ENCODE measurements at regions not wholly inside any gene's neighbourhood (a gene's known extent, or its start where the extent isn't known, plus 50 kb on each side); places are given as distances from the start of the nearest gene placed in this dataset.

DNA sequence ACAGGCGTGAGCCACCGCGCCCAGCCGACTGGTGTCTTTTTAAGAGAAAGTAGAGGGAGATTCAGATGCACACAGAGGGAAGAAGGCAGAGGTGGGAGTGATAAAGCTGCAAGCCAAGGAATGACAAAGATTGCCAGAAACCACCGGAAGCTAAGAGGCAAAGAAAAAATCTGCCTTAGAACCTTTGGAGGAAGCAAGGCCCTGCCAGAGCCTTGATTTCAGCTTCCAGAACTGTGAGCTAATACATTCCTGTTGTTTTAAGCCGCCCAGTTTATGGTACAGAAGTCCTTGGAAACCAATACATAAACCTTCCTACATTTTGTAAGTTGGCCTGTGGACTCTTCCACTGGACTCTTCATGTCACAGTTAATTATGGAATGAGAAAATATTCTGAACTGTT is 71.7 kb upstream of the SOX21 start:
- peaks cover 15% of the 10 kb centered on the region for H3K9me3 ChIP-seq
- H3K27ac ChIP-seq = no peak overlapping the region
- H3K9ac ChIP-seq = no peak overlapping the region
- no peaks in the 10 kb centered on the region for H4K20me1 ChIP-seq
- H3K4me2 ChIP-seq = no peak overlapping the region
- H3K36me3 ChIP-seq = no peaks in the 10 kb centered on the region
- H3K4me1 ChIP-seq = no peaks in the 10 kb centered on the region
- H3K4me3 ChIP-seq = no peak overlapping the region
- no peaks in the 10 kb centered on the region for H3K27me3 ChIP-seq
- no peak for TF ChIP-seq Cebpa-rat (IDR thresholded peaks at IDR 0.05)

DNA sequence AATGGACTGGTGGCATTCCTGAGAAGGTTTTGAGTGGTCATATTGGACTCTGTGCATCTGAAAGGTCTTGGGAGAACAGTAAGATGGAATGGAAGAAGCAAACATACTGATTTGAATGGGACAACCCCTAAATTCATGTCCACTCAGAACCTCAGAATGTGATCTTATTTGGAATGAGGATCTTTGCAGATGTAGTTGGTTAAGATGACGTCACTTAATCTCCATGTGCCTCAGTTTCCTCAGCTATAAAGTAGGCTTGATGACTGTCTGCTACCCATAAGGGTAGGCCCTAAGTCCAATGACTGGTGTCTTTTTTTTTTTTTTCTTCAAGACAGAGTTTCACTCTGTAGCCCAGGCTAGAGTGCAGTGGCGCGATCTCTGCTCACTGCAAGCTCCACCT is 71.1 kb upstream of the SOX21 start:
- no peaks in the 10 kb centered on the region for H4K20me1 ChIP-seq
- H3K4me1 ChIP-seq = no peaks in the 10 kb centered on the region
- no peak overlapping the region for H3K4me3 ChIP-seq
- no peak overlapping the region for H3K27ac ChIP-seq
- no peaks in the 10 kb centered on the region for H3K27me3 ChIP-seq
- peaks cover 15% of the 10 kb centered on the region for H3K9me3 ChIP-seq
- H3K9ac ChIP-seq = no peak overlapping the region
- H3K4me2 ChIP-seq = no peak overlapping the region
- H3K36me3 ChIP-seq = no peaks in the 10 kb centered on the region
- no peak for TF ChIP-seq Cebpa-rat (IDR thresholded peaks at IDR 0.05)

DNA sequence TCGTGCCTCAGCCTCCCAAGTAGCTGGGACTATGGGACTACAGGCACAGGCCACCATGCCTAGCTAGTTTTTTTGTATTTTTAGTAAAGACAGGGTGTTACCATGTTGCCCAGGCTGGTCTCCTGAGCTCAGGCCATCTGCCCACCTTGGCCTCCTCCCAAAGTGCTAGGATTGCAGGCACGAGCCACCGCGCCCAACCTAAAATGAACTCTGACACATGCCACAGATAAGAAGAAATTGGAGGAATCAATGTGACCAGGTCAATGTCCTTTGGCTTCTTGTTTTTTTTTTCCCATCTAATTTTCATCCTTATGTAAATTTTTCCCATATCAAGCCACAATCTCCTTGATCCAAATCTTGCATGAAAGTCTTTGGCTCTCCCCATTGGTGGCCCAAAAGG is 68.1 kb upstream of the SOX21 start:
- peaks cover 15% of the 10 kb centered on the region for H3K9me3 ChIP-seq
- no peak overlapping the region for H3K4me3 ChIP-seq
- H3K9ac ChIP-seq = no peak overlapping the region
- no peaks in the 10 kb centered on the region for H3K36me3 ChIP-seq
- no peaks in the 10 kb centered on the region for H3K4me1 ChIP-seq
- H4K20me1 ChIP-seq = no peaks in the 10 kb centered on the region
- no peaks in the 10 kb centered on the region for H3K27me3 ChIP-seq
- H3K4me2 ChIP-seq = no peak overlapping the region
- no peak for TF ChIP-seq Cebpa-rat (IDR thresholded peaks at IDR 0.05)
- no peak overlapping the region for H3K27ac ChIP-seq

DNA sequence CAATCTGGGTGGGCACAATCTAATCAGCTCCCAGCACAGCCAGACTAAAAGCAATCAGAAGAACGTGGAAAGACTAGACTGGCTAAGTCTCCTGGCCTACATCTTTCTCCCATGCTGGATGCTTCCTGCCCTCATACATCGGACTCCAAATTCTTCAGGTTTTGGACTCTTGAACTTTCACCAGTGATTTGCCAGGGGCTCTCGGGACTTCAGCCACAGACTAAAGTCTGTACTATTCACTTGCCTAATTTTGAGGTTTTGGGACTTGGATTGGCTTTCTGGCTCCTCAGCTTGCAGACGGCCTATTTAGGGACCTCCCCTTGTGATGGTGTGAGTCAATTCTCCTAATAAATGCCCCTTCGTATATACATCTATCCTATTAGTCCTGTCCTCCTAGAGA is 66.6 kb upstream of the SOX21 start:
- Histone ChIP-seq H4K20me1 (no peaks in the 10 kb centered on the region), H3K9ac (no peak overlapping the region), H3K4me1 (no peaks in the 10 kb centered on the region), H3K9me3 (peaks cover 15% of the 10 kb centered on the region), H3K4me3 (no peak overlapping the region), H3K4me2 (no peak overlapping the region), H3K27ac (no peak overlapping the region), H3K36me3 (no peaks in the 10 kb centered on the region), H3K27me3 (no peaks in the 10 kb centered on the region)
- TF ChIP-seq Cebpa-rat (IDR thresholded peaks at IDR 0.05) = no peak

DNA sequence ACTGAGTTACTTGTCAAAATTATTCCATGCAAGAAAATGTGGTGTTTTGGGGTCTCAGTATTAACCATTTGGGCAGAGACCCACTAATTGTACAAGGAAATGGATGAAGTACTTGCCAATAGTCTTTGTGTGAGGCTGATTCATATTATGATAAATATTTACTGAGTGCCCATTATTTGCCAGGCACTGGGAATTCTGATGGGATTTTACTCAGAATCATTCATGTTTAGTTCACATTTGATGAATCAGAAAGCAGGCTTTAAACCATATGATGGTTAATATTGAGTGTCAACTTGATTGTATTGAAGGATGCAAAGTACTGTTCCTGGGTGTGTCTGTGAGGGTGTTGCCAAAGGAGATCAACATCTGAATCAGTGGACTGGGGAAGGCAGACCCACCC is 66.2 kb upstream of the SOX21 start:
- Histone ChIP-seq H3K4me2 (no peak overlapping the region), H3K4me1 (no peaks in the 10 kb centered on the region), H3K27me3 (no peaks in the 10 kb centered on the region), H4K20me1 (no peaks in the 10 kb centered on the region), H3K9ac (no peak overlapping the region), H3K36me3 (no peaks in the 10 kb centered on the region), H3K4me3 (no peak overlapping the region), H3K9me3 (peaks cover 15% of the 10 kb centered on the region), H3K27ac (no peak overlapping the region)
- TF ChIP-seq Cebpa-rat (IDR thresholded peaks at IDR 0.05) = no peak

DNA sequence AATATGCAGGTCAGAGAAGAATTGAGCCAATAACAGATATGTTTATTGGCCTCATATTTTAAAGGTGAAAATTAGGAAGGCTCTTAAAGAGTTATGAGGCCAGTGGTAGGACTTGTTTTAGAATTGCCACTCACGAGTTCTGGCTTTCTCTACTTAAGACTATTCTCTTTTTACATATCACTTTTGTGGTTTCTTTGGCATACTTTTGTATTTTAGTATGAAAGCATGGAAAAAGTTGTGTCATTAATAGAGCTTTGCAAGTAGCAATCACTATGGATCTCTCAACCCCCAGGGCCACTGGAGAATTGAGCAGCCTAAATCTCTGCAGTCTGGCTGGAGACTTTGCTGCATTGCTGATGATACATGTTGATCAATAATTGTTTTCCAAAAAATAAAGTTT is 64.6 kb upstream of the SOX21 start:
- Histone ChIP-seq H3K4me2 (no peak overlapping the region), H3K4me1 (no peaks in the 10 kb centered on the region), H3K27ac (no peak overlapping the region), H4K20me1 (no peaks in the 10 kb centered on the region), H3K27me3 (no peaks in the 10 kb centered on the region), H3K4me3 (no peak overlapping the region), H3K9ac (no peak overlapping the region), H3K36me3 (no peaks in the 10 kb centered on the region), H3K9me3 (peaks cover 1% of the 10 kb centered on the region; the same call in 1 of the 2 replicates)
- TF ChIP-seq Cebpa-rat (IDR thresholded peaks at IDR 0.05) = no peak

DNA sequence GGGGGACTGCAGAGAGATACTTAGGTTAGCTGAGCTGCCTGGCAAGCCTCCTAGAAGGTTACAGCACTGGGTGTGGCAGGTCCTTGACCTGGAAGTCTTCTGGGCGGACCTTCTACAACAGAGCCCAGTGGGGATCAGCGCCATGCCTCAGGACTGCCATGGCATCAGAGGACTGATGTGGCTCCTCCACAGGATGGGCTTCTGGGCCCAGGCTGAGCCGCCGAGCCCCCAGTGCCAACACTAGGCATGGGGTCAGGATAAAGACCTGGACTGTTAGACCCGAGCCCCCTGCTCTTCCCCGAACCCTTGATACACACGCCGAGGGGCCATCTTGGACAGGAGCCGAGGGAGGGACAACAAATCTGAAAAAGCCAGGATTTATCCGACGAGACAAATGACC is 64.0 kb upstream of the SOX21 start:
- H3K27ac ChIP-seq = no peak overlapping the region
- H3K4me3 ChIP-seq = no peak overlapping the region
- no peaks in the 10 kb centered on the region for H3K9me3 ChIP-seq
- H3K36me3 ChIP-seq = no peaks in the 10 kb centered on the region
- no peak for TF ChIP-seq Cebpa-rat (IDR thresholded peaks at IDR 0.05)
- no peak overlapping the region for H3K4me2 ChIP-seq
- H3K4me1 ChIP-seq = no peaks in the 10 kb centered on the region
- H4K20me1 ChIP-seq = no peaks in the 10 kb centered on the region
- H3K27me3 ChIP-seq = no peaks in the 10 kb centered on the region
- no peak overlapping the region for H3K9ac ChIP-seq

DNA sequence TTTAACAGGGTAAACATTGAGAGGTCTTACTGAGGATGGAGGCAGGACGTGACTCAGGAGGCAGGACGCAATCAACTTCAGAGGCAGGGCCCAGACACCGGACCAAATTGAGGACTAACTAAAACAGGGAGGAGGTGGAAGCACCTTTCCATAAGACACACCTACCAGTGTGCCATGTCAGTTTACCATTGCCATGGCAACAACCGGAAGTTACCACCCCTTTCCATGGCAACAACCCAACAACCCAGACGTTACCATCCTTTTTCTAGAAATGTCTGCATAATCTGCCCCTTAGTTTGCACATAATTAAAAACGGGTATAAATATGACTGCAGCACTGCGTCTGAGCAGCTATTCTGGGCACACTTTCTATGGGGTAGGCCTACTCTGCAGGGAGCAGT is 53.5 kb upstream of the SOX21 start:
- no peak overlapping the region for H3K4me3 ChIP-seq
- no peaks in the 10 kb centered on the region for H3K27me3 ChIP-seq
- H3K36me3 ChIP-seq = no peaks in the 10 kb centered on the region
- TF ChIP-seq Cebpa-rat (IDR thresholded peaks at IDR 0.05) = no peak
- H3K9me3 ChIP-seq = no peaks in the 10 kb centered on the region
- H3K4me1 ChIP-seq = no peaks in the 10 kb centered on the region
- no peak overlapping the region for H3K4me2 ChIP-seq
- no peaks in the 10 kb centered on the region for H4K20me1 ChIP-seq
- no peak overlapping the region for H3K9ac ChIP-seq
- no peak overlapping the region for H3K27ac ChIP-seq

DNA sequence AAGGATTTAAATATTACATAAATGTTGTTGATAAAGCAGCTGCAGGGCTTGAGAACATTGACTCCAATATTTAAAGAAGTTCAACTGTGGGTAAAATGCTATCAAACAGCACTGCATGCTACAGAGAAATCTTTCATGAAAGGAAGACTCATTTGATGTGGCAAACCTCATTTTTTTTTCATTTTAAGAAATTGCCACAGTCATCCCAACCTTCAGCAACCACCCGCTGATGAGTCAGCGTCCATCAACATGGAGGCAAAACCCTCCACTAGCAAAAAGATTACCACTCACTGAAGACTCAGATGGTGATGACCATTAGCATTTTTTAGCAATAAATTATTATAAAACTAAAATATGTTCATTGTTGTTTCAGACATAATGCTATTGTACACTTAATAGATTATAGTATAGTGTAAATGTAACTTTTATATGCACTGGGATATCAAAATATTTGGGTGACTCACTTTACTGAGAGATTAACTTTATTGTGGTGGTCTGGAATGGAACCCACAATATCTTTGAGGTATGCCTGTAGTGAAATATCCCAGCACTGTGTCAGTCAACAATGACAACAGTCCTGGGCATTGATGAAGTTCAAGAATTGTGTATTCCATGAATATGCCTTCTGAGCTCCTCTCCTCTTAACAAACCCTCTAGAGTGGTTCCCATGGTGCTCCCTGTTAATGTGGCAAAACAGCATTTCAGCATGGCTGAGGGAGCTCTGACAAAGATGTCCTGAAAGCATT is 52.4 kb upstream of the SOX21 start:
- Histone ChIP-seq H3K27me3 (no peaks in the 10 kb centered on the region), H4K20me1 (no peaks in the 10 kb centered on the region), H3K4me2 (no peak overlapping the region), H3K4me1 (no peaks in the 10 kb centered on the region), H3K9ac (no peak overlapping the region), H3K36me3 (no peaks in the 10 kb centered on the region), H3K27ac (no peak overlapping the region), H3K9me3 (no peaks in the 10 kb centered on the region), H3K4me3 (no peak overlapping the region)
- no peak for TF ChIP-seq Cebpa-rat (IDR thresholded peaks at IDR 0.05)
